Stimulated activated CD8-positive, alpha-beta memory T cell treated with anti-CD3 and anti-CD28 coated beads, Interleukin-15, amount 100 ng/mL, for 48 hours (primary cell): ENCODE measurements at regions not wholly inside any gene's neighbourhood (a gene's known extent, or its start where the extent isn't known, plus 50 kb on each side); places are given as distances from the start of the nearest gene placed in this dataset.
"Not testable (repeated sequence)": the region's sequence is repeated elsewhere in the genome, so short reads cannot be mapped to it uniquely, and the experiment has no call there.

Experiments used
- DNase-seq, 2 donors: peaks; one replicate each; pipeline ENCODE4 v3.0.0-alpha.2; 2020; ENCODE audit warnings: low read depth in 2 of 2

- DNase-seq, result no peak
Measured at GRCh38 chr12:126899926-126900792, 1366.8 kb upstream of the TMEM132C start.

DNA sequence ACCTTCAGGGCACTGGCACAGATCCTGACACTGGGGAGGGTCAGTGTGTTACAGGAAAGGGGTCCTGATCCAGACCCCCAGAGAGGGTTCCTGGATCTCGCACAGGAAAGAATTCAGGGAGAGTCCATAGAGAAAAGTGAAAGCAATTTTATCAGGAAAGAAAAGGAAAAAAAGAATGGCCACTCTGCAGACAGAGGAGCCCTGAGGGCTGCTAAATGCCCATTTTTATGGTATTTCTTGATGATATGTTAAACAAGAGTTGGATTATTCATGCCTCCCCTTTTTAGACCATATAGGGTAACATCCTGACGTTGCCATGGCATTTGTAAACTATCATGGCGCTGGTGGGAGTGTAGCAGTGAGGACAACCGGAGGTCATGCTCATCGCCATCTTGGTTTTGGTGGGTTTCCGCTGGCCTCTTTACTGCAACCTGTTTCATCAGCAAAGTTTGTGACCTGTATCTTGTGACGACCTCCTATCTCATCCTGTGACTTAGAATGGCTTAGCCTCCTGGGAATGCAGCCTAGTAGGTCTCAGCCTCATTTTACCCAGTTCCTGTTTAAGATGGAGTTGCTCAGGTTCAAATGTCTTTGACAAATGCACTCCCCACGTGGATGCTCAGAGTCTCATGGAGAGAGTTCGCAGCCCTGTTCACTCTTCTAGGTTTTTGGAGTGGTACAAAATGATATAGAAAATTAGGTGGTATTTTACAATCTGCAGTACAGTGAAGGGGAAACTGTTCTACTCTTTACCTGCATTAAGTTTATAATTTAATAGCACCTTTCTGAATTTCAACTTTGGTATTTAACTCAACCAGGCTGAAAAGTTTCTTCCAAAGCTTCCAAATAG is 1363.7 kb upstream of the TMEM132C start:
- DNase-seq, result no peak

- no peak for DNase-seq
Measured at GRCh38 chr12:126905752-126906151, 1361.2 kb upstream of the TMEM132C start.

- DNase-seq, result no peak
Measured at GRCh38 chr12:126907900-126908764, 1358.8 kb upstream of the TMEM132C start.

- no peak for DNase-seq
Measured at GRCh38 chr12:126908765-126909142, 1358.2 kb upstream of the TMEM132C start.

GRCh38 chr12:126910570-126910969 is 1356.4 kb upstream of the TMEM132C start:
- no peak for DNase-seq

DNA sequence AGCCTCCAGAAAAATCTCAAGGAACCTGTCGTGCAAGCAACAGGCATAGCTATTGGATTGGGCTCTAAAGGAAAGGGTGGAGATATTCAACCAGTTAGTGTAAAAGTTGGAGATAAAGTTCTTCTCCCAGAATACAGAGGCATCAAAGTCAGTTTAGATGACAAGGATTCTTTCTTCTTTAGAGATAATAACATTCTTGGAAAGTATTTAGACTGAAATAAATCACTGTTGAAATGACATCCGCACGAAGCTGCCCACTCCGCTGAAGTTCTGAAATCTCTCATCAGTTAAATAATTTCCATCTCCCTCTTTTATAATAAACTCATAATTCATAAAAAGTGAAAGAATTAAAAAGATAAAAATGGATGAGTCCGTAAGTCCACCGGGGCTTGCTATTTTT is 1354.9 kb upstream of the TMEM132C start:
- no peak for DNase-seq

DNA sequence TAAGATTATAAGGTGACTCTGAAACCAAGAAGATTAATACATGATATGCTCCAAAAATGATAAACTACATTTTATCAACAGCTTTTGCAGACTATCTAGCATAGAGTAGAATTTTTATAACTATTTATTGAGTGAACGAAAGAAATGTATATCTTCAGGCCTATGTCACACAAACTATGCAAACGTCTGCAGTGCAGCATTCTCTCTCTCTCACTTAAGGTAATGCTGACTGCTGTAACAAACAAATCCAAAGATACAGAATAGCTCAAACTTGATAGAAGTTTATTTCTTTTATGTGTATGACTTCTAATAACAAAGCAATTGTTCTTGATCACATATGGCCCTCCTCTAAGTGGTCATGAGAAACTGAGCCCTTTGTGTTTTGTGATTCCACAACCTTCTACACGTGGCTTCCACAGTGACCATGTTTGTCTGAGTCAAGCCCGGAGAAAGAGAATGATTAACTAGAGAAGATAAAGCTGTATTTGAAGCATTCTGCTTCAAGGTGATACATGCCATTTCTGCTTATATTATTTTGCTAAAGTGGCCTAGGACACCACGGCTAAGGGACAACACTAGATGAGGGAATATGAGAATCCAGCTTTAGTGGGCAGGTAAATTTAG is 1352.7 kb upstream of the TMEM132C start:
- no peak for DNase-seq

- no peak for DNase-seq
Measured at GRCh38 chr12:126915309-126915708, 1351.7 kb upstream of the TMEM132C start.

- no peak for DNase-seq
Measured at GRCh38 chr12:126926023-126926594, 1340.9 kb upstream of the TMEM132C start.

GRCh38 chr12:126930234-126930633 is 1336.7 kb upstream of the TMEM132C start:
- DNase-seq, result no peak

- no peak for DNase-seq
Measured at GRCh38 chr12:126932156-126932555, 1334.8 kb upstream of the TMEM132C start.

GRCh38 chr12:126935435-126935834 is 1331.5 kb upstream of the TMEM132C start:
- DNase-seq, result no peak

- DNase-seq, result no peak
Measured at GRCh38 chr12:126936181-126936851, 1330.7 kb upstream of the TMEM132C start.

- DNase-seq, result no peak
Measured at GRCh38 chr12:126937431-126937830, 1329.5 kb upstream of the TMEM132C start.

DNA sequence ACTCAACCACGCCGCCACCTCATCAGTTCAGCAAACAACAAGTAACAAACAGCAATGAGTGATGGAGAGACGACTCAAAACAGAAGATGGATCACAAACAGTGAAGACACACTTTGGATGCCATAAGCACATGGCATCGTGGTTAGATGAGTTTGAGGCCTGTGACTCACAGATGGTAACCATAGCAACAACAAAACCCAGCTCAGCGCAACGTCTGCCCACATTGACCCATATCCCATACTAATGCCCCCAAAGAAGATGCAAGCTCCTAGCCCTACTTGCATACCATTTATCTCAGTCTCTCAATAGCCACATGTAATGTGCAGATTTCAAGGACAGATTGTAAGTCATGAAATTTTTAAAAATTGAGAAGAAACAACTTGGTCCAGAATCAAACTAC is 1322.3 kb upstream of the TMEM132C start:
- no peak for DNase-seq

DNA sequence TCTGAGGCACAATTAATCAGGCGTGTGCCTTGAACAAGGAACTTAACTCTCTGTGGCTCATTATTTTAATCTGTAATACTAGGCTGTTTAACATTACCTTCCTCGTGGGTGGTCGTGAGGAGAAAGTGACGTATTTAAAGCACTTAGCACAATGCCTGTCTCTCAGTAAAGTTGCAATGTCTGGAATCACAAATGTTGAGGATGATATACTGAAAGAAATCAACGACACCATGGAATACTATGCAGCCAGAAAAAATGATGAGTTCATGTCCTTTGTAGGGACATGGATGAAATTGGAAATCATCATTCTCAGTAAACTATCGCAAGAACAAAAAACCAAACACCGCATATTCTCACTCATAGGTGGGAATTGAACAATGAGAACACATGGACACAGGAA is 1320.0 kb upstream of the TMEM132C start:
- not testable (repeated sequence) for DNase-seq

- DNase-seq, result no peak
Measured at GRCh38 chr12:126949558-126949957, 1317.4 kb upstream of the TMEM132C start.

GRCh38 chr12:126950266-126950665 is 1316.7 kb upstream of the TMEM132C start:
- DNase-seq, result no peak
